Medulla oblongata (tissue), 1 donor: ENCODE measurements at regions not wholly inside any gene's neighbourhood (a gene's known extent, or its start where the extent isn't known, plus 50 kb on each side); places are given as distances from the start of the nearest gene placed in this dataset.

Source experiments
- DNase-seq: peaks from one replicate; pipeline ENCODE4 v3.0.0-alpha.2; 2015; ENCODE audit errors: extremely low spot score

DNA sequence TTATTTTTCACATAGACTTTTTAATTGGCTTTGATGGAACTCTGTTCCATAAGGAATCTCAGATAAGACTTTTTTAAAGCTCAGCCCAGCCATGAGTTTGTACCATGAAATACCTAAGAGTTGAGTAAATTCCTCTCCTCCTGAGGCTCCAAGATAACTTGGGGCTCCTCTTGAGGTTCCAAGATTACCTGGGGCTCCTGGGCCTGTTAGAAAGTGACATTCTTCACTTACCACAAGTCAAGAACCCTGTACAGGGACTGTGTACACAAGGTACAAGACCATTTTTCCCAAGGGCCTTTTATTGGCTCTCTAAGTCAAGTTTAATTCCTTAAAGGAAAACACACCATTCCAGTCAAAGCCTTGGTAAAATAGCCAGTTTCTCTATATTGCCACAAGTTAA lies 111.3 kb upstream of the PRR20G start:
- no peak for DNase-seq

DNA sequence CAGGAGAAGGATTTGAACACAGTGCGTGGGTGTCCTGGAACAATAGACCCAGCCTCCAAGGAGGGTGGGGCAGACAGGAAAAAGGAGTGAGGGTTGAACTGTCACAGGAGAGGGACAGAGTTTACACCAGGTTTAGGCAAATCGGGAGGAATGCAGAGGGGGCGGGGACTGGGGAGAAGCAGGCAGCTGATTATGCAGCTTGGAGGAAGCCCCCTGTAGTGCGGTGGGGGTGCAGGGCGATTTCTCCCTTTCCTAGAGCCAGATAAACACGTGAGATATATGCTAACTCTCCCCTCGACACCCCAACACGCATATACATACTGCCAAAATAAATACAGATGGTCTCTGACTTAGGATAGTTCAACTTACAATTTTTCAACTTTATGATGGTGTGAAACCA lies 108.6 kb upstream of the PRR20G start:
- no peak for DNase-seq

DNA sequence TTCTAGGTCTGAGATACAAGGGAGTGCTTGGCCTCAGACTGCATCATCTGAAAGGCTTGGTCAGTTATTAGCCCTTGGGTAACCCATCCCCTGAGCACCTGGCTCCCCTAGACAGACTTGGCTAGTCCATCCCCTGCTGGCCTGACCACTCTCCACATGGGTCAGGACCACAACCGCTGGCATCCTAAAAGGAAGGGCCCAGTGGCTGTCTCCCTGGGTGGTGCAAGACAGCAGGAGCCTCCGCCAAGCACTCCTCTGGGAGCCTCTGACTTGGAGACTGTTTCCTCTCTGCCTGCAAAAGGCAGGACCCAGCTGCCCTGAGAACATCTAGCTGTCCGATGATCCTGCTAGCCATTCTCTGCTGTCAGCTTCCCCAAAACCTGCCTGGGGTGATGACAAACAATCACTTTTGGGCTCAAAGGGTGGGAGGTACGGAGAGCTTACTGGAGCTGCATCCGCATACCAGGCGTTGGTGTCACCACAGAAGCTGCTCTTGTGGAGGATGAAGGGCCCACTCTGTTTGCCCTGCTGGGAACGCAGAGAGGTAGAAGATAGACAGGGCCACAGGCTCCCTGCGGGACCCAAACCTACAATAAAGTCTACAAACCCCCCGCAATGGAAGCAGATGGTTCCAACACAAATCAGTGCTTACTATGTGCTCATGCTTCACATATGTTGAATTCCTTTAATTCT lies 108.0 kb upstream of the PRR20G start:
- no peak for DNase-seq

DNA sequence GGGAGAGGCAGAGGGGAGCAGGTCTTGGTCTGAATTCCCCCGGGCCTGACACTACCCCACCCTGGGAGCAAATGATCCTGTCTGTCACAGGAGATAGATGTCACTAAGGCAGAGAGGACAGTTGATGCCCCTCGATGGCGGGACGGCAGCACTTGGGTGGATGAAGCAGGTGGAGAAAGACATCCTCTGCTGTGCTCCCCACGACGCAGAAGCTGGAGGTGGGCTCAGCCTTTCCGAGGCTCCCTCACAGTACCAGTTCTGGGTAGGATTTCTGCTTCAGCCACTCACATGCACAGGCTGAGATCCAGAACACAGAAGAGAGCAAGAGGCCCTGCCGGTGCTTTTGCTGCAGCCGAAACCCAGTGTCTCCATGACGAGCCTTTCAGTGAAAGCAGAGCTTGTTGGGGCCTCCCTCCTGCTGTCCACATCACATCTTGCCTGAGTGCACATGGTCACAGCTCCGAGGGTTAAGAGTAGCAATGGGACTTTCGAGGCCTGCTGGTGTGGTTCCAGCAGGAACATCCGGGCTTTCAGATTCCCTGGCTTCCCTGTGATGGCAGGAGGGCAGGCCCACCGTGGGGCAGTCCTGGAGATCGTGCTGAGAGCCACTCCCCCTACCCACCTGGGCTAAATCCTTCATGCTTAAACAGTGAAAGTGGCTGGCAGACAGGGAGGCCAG lies 107.3 kb upstream of the PRR20G start:
- DNase-seq, result no peak

DNA sequence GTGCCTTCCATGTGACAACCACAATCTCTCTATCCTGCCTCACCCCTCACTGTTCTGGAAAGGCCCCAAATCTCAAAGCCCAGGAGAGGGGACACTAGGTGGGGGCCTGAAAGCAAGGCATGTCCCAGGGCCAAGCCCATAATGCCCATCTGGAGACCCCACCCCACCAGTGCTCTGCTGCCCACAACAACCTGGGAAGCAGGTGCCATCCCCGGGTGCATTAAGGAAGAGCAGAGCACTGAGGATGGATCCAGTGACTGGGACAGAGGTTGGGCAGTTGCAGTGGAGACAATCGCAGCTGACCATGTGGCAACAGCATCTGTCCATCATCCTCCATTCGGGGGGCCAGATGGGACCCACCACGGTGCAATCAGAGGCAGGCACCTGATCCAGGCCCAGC lies 106.2 kb upstream of the PRR20G start:
- no peak for DNase-seq

DNA sequence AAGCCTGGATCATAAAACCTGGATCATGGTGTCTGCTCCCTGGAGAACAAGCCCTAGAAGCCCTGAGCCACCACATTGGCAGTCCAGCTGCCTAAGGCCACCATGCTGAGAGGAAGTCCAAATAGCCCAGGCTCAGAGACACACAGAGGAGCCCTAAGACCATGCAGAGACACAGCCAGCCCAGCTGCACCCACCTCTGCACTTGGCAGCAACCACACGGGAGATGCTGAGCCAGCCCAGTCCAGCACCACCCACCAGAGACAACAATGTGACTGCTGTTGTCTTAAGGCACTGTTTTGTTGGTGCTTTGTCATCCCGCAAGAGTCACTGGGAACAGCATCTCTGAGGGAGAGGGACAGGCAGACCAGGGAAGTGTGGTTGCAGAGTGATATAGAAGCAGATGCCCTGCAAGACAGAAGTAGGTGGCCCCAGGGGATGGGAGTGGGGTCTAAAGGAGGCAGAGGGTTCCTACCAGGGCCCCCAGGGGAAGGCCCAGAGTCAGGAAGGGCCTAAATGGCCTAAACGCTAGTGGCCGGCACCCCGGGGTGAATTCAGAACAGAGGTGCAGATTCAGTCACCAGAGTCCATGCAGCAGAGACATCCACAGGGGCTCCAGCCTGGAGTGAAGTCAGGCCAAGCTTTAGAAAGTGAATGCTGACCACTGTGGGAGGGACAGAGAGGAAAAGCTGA lies 105.4 kb upstream of the PRR20G start:
- no peak for DNase-seq

DNA sequence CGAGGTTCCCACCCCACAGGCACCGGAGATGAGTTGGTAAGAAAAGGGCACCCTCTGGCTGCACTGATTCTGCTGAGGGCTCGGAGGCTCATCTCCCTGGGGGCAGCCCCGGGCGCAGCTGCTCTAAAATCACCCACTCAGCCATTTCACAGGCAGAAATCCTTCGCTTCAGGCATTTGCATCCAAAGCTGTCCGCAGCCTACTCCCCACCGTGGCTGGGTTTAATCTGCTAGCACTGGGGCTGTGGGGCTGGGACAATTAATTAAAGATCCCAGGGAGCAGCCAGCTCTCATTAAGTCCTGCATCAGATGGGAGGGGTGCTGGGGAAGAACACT lies 104.3 kb upstream of the PRR20G start:
- DNase-seq, result no peak

DNA sequence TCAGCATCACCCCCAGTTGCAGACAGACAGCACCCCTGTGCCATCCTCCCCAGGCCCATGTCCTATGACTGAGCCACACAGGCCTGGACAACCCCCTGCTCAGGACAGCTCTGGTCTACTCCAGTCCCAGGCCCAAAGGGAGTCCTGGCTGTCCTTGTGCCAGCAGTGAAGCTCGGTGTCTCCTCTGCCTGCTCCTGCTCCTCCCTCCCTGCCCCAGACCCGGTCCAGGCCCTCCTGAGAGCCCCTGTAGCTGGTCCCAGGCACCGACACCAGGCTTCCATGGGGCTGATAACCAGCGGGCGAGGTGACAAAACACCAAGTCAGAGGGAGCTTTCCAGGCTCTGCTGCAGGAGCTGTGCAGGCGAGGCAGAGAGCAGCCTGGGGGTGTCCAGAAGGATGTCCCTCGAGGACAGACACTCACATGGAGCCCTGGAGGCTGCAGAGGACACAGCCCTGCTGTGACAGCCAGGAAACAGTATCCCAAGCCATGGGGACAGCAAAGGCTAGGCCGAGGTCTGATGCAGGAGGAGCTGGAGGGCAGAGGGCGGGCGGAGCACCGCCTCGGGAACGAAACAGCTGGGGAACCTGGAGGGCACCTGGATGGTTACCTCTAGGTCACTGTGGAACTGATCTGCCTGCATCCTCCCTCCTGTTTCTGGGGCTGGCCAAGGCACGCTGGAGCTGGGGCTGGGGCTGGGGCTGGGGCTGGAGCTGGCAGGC lies 103.8 kb upstream of the PRR20G start:
- DNase-seq, result no peak

DNA sequence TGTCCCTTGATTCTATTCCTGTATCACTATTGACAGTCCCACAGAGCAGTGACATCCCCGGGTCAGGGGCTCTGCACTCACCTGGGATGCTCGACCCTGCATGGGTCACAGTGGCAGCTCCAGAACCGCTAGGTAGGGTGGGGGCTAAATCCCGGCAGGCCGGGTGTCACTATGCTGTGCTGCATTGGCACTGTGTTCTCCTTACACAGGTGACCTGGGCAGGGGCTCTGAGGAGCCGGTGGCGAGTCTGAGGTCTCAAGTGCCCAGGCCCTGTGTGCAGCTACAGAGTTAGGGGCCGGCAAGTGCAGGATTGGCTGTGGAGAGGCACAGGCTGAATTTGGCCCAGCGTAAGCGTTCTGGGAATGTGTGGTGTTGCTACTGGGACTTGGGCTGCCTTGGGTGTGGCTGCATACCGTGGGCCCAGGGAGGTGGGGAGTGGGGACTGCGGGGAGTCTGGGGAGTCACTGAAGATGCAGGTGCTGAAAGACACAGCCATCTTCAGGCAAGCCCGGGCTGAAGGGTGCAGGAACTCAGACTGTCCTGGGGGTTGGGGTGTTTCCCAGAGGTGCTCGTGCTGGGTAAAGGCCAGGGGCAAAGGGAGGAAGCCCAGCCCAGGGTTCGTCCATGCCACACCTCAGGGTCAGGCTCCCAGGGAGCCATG lies 102.6 kb upstream of the PRR20G start:
- no peak for DNase-seq

DNA sequence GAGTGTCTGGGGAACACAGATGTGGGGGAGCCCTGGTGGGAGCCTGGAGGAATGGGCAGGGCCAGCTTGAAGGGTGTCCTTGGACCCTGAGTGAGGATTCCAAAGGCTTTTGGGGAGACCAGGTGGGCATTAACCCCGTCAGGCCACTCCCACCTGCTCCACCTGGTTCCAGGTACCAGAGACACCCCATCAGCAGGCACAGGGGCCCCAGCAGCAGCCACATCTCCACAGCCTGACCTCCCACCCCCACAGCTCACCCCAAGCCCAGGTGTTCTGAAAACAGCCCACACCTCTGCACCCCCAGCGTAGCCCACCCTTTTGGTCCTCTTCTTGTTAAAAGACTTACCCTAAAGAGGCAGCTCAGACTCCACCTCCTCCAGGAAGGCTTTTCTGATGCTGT lies 102.1 kb upstream of the PRR20G start:
- DNase-seq, result no peak

DNA sequence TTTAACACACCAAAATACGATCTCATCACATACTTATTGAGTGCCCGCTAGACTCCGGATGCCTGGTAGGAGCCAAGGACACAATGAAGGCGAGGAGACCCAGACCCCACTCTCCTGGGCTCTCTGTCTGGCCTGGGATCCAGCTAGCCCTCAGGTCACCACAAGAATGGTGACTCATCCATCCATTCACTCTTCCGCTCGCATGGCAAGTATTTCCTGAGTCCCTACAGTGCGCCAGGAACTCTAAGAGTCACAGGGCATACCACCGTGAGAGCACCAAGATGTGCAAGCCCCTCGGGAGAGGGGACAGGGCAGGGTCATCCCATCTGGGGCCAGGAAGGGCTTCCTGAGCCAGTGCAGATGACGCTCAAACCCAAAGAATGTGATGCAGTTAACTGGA lies 101.6 kb upstream of the PRR20G start:
- no peak for DNase-seq

DNA sequence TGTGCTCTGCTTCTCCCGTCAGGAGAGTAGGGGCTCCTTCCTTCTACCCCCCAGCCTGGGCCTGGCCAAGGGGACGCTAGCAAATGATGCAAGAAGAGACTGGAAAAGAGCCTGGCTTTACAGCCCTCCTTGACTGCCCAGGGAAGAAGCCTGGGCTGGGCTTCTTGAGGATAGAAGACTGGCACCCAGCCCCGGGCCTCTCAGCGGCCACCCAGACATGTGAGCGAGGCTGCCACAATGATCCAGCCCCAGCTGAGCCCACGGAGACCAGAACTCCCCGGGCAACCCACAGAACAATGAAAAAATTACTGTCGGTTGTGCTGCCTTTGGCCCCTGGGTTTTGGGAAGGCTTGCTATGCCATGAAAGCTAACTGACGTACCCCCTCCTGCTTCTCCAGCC lies 100.6 kb upstream of the PRR20G start:
- DNase-seq, result no peak

DNA sequence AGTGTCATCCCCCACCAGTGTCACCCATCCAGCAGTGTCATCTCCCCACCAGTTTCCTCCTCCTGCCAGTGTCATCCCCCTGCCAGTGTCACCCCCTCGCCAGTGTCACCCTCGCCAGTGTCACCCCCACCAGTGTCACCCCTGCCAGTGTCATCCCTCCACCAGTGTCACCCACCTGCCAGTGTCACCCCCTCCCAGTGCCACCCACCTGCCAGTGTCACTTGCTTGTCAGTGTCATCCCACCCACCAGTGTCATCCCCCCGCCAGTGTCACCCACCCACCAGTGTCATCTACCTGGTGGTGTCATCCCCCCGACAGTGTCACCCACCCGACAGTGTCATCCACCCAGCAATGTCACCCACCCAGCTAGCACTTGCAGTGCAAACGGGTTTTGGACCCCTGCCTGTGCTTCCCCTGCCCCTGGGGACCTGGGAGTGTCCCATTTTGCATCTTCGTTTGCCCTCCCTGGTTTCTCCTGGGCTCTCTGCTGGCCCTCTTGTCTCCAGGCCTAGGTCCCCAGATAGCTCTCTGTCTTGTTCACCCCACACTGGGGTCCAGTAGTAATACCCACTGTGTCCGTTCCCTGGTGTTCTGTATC lies 99.8 kb upstream of the PRR20G start:
- DNase-seq, result no peak

DNA sequence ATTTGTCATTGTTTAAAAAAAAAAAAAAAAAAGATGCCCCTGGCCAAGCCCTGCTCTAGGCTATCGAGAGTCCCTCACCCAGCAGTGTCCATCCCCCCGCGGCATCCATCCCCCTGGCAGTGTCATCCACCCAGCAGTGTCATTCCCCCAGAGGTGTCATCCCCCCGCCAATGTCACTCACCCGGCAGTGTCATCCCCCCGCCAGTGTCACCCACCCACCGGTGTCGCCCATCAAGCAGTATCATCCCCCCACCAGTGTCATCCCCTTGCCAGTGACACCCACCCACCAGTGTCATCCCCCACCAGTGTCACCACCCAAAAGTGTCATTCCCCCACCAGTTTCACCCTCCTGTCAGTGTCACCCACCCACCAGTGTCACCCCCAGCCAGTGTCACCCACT lies 99.3 kb upstream of the PRR20G start:
- no peak for DNase-seq

DNA sequence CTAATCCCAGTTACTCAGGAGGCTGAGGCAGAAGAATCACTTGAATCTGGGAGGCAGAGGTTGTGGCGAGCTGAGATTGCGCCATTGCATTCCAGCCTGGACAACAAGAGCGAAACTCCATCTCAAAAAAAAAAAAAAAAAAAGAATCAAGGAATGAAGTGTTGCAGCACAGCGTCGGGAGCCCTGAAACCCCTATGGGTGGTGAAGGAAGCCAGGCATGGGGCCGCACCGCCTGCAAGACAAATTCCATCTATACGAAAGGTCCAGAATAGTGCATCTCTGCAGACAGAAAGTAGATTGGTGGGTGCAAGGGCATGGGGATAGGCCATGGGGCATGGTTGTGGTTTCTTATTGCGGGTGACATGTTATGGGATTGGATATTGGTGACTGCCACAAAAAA lies 98.6 kb upstream of the PRR20G start:
- DNase-seq, result no peak

DNA sequence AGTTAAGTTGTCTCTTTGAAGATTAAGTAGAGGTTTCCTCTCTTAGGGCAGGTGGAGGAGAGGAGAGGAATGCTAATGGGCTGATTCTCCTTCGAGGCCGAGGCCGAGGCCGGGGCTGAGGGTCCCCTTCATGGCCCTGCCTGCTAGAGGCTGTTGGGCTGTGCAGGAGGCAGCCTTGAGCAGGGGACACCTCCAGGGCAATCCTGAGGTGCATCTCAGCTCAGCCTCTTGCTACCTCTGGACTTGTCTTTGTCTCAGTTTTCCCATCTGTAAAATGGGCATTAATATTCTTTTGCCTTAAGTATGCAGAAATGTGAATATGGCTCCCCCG lies 97.7 kb upstream of the PRR20G start:
- no peak for DNase-seq

DNA sequence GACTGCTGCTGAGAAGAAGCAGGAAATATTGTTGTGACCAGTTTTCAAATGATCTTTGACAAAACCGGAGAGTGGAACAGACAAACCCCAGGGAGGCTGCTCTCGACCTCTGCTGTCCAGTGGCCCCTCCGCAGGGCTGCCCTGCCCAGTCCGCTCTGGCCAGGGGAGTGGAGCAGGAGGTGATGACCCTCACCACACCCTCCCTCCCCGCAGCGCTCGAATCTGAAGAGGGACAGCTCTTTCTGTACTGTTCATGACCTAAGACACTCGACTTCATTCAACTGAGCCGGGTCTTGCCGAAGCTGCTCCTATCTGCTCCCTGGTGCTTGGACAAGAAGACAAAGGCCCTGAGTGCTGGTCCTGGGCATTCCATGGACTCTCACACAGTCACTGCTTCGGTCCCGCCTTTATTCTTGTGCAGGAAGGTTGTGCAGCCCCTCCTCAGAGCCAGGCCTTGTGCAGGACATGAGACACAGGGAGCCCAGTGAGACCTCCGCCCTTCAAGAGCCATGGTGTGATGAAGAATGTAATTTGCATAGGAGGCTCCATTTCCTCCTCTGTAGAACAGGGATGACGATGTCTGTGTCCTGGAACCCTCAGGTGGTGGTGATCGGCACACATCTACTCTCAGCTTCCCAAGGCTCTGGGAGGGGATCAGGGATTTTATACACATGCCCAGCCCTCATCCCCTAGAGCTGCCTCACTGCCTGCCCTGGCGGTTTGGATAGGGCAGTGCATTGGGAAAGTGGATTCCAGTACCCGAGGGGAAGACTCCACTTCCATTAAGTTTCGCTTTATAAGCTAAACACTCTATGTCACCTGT lies 97.1 kb upstream of the PRR20G start:
- DNase-seq, result no peak

DNA sequence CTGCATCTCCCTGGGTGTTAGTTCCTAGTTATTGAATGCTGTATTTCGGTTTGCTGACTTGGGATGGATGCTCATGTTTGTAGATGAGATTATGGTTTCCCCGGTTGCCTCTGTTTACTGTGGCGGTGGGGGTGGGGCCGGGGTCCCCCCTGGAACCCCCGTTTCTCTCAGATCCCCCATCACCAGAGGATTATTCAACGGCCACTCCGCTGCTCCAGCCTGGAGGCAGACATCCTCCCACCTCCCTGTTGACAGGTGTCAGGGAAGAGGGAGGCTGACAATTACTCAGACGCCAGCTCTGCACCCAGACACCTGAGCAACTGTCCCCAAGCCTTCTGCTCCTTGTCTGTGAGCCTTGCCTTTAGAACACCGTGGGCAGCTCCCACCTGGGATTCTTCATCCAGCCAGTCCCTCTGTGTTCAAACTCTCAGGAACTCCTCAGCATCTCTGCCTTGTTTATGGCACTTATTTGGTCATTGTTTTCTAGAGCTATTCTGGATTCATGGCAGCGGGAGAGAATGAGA lies 95.9 kb upstream of the PRR20G start:
- no peak for DNase-seq

DNA sequence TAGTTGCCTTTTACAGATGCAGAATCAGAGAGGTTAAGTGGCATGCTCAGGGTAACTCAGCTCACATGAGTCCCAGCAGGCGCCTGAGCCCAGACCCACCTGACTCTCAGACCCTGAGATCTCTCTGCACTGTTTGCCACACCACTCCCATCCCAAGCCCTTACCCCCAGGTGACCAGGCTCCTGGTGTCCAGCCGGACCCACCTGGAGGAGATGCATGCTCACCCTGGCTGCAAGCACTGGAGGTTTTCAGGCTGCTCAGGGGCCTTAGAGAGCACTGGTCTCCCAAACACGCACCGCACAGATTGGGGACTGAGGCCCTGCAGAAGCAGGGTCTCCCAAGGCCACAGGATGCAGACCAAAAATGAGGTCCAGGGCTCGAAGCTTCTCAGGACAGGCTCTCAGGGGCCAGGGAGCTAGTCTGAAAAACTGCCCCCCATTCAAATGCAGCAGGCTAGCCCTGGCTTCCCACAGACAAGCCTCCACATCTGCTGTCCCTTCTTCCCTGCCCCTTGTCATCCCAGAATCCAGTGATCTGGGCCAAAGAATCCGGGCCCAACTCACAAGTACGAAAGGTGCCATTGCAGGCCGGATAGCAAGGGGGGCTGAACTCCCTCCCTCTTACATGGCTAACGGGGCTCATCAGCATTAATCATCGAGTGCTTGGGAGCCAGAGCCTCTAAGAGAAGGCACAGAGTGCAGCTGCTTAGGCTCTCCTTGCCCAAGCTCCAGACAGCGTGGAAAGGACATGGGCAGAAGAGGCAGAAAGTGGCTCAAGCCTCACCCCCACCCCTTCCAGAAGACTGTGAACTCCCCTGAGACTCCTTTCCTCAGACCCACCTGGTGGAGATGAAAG lies 90.2 kb upstream of the PRR20G start:
- no peak for DNase-seq
